NCI-H1105 treated with DMSO at 0.1 percent for 48 hours (cell line): ENCODE measurements at regions not wholly inside any gene's neighbourhood (a gene's known extent, or its start where the extent isn't known, plus 50 kb on each side); places are given as distances from the start of the nearest gene placed in this dataset.

ENCODE experiments used
- DNase-seq: peaks from one replicate; lab custom pipeline; 2025; lab: John Stamatoyannopoulos, UW

- DNase-seq: no peak
Observed at GRCh38 chr5:40037713-40038112, 612.9 kb upstream of the DAB2 start.

GRCh38 chr5:40034441-40034840 lies 609.7 kb upstream of the DAB2 start:
- no peak for DNase-seq

- no peak for DNase-seq
Observed at GRCh38 chr5:40033411-40033810, 608.6 kb upstream of the DAB2 start.

GRCh38 chr5:40033009-40033408 lies 608.2 kb upstream of the DAB2 start:
- DNase-seq: no peak

- no peak for DNase-seq
Observed at GRCh38 chr5:40030661-40031060, 605.9 kb upstream of the DAB2 start.

- no peak for DNase-seq
Observed at GRCh38 chr5:40029711-40030495, 605.1 kb upstream of the DAB2 start.

GRCh38 chr5:40027400-40027799 lies 602.6 kb upstream of the DAB2 start:
- DNase-seq: no peak

GRCh38 chr5:40025586-40025985 lies 600.8 kb upstream of the DAB2 start:
- no peak for DNase-seq

- no peak for DNase-seq
Observed at GRCh38 chr5:40022057-40022456, 597.3 kb upstream of the DAB2 start.

- DNase-seq: no peak
Observed at GRCh38 chr5:40021007-40021406, 596.2 kb upstream of the DAB2 start.

GRCh38 chr5:40017918-40018317 lies 593.1 kb upstream of the DAB2 start:
- no peak for DNase-seq

- DNase-seq: no peak
Observed at GRCh38 chr5:40017135-40017534, 592.4 kb upstream of the DAB2 start.

GRCh38 chr5:40010436-40010835 lies 585.7 kb upstream of the DAB2 start:
- no peak for DNase-seq

GRCh38 chr5:40006260-40006659 lies 581.5 kb upstream of the DAB2 start:
- DNase-seq: no peak

GRCh38 chr5:40001796-40002195 lies 577.0 kb upstream of the DAB2 start:
- no peak for DNase-seq

- no peak for DNase-seq
Observed at GRCh38 chr5:39998518-39998917, 573.7 kb upstream of the DAB2 start.

GRCh38 chr5:39995990-39996389 lies 571.2 kb upstream of the DAB2 start:
- no peak for DNase-seq

- no peak for DNase-seq
Observed at GRCh38 chr5:39992617-39993202, 567.9 kb upstream of the DAB2 start.

- no peak for DNase-seq
Observed at GRCh38 chr5:39986614-39987013, 561.8 kb upstream of the DAB2 start.

- no peak for DNase-seq
Observed at GRCh38 chr5:39980056-39980455, 555.3 kb upstream of the DAB2 start.

- DNase-seq: no peak
Observed at GRCh38 chr5:39977066-39977655, 552.4 kb upstream of the DAB2 start.

GRCh38 chr5:39970117-39970798 lies 545.5 kb upstream of the DAB2 start:
- no peak for DNase-seq

- DNase-seq: no peak
Observed at GRCh38 chr5:39968381-39968780, 543.6 kb upstream of the DAB2 start.
